GM20000 (cell line): ENCODE measurements at regions not wholly inside any gene's neighbourhood (a gene's known extent, or its start where the extent isn't known, plus 50 kb on each side); places are given as distances from the start of the nearest gene placed in this dataset.

Source experiments
- DNase-seq: peaks from one replicate; pipeline ENCODE4 v3.0.0; 2012; ENCODE audit warnings: low spot score
- TF ChIP-seq, protein P1 (sequence below): IDR thresholded peaks from 2 replicates; pipeline ENCODE4 v1.5.1; 2012; ENCODE audit warnings: mild to moderate bottlenecking, control low read depth; ENCODE audit errors: extremely low read depth, missing control alignments

DNA sequence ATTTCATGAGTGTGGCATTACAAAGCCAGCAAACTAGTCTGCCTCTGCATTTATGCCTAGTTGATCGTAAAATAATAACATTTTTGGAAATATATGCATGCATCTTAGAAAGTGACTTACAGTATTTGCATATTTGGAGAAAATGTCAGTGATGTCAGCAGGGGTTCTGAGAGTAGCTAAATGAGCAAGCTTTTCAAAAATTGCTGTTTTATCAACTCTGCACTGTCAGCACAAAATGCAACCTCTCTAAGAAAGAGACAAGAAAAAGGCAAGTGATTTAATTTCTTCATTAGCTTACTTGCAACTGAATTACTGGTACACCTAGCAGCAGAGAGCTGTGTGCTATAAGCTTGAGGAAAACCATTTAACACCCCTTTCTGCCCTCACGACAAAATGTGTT is 632.5 kb upstream of the MMS22L start:
- no peak for DNase-seq
- TF ChIP-seq, protein P1, sequence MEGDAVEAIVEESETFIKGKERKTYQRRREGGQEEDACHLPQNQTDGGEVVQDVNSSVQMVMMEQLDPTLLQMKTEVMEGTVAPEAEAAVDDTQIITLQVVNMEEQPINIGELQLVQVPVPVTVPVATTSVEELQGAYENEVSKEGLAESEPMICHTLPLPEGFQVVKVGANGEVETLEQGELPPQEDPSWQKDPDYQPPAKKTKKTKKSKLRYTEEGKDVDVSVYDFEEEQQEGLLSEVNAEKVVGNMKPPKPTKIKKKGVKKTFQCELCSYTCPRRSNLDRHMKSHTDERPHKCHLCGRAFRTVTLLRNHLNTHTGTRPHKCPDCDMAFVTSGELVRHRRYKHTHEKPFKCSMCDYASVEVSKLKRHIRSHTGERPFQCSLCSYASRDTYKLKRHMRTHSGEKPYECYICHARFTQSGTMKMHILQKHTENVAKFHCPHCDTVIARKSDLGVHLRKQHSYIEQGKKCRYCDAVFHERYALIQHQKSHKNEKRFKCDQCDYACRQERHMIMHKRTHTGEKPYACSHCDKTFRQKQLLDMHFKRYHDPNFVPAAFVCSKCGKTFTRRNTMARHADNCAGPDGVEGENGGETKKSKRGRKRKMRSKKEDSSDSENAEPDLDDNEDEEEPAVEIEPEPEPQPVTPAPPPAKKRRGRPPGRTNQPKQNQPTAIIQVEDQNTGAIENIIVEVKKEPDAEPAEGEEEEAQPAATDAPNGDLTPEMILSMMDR, result no peak

DNA sequence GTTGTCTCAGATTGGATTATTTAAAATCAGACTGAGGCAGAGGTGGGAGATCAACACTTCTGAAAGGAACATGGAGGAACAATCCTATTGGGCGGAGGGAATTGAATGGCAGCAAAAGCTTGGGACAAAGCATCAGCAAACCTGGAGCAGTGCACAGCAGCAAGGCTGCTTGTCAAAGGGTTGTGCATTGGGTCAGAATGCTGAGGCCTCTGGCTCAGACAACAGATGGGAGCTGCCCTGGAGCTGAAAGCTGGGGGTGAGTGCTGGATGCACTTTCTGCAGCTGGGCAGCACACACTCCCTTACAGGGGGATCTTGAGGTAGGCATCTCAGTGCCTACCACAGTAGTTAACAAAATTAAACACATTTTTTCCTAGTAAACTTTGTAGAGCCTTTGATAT is 634.4 kb upstream of the MMS22L start:
- TF ChIP-seq, protein P1, result no peak
- DNase-seq, result no peak

DNA sequence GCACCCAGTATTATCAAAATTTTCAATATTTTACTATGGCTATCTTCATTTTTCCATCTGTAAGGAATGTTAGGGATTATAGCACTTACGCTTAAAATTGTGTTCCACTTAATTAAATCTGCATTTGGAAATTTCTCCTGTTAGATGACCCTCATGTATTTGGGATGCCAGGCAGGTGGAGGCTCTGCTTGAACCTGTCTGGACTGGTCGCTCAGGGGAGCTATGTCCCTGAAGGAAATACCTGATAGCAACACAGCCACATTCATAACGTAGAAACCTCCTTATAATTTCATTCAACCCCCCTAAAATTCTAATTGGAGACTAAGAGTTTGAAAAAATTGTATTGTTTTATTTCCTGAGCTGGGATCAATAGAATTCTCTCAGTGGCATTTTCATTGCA is 636.0 kb upstream of the MMS22L start:
- DNase-seq, result no peak

DNA sequence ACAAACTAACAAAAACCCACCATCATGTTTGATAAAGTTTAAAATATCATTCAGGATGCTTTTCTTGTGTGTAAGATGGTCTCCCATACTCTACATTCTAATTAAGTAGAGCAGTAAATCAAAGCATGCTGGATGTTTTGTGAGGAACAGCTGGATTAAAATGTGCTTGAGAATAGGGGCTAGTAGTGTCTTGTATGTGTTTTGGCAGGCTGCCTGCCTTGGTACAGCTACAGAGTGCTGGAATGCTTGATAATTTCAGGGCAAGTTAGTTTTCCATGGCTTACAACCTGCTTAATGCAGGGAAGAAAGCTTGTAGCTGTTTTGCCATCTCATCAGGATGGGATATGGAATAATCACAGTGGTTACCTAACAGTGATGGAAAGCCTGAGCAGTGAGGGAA is 636.6 kb upstream of the MMS22L start:
- TF ChIP-seq, protein P1, result no peak
- no peak for DNase-seq

More for the DNA sequence above, 636.0 kb upstream of the MMS22L start:
- TF ChIP-seq, protein P1, result no peak

DNA sequence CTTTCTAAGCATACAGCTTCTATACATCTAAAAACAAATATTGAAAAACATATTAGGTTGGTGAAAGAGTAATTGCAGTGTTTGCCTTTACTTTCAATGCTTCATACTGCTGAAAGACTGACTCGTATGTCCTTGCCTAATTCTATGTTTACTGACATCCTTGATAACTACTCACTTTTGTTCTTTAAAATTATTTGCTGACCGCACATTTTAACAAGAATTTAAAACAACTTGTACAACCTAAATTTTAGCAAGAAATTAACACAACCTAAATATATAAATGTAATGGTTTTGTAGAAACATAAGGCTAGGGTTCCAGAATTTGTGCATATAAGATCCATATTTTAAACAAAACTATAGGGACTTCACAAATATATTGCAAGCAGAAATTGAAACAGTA is 640.2 kb upstream of the MMS22L start:
- TF ChIP-seq, protein P1, result no peak
- no peak for DNase-seq

DNA sequence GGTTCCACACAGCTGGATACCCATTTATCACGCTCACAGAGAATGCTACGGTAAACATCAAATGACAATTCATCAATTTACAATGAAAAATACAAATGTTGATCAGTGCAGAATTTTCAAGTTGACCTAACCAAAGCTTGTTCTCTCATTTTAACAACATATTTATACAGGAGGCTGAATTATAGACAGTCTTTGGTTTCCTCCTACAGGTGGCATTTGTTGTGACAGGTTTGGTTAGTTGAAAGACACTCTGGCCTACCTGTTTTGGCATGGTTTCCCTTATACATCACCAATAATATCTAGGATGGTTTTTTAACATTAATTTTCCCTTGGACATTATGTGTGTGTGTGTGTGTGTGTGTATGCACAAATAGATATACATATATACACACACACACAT is 642.5 kb upstream of the MMS22L start:
- DNase-seq, result no peak
- TF ChIP-seq, protein P1, result no peak

DNA sequence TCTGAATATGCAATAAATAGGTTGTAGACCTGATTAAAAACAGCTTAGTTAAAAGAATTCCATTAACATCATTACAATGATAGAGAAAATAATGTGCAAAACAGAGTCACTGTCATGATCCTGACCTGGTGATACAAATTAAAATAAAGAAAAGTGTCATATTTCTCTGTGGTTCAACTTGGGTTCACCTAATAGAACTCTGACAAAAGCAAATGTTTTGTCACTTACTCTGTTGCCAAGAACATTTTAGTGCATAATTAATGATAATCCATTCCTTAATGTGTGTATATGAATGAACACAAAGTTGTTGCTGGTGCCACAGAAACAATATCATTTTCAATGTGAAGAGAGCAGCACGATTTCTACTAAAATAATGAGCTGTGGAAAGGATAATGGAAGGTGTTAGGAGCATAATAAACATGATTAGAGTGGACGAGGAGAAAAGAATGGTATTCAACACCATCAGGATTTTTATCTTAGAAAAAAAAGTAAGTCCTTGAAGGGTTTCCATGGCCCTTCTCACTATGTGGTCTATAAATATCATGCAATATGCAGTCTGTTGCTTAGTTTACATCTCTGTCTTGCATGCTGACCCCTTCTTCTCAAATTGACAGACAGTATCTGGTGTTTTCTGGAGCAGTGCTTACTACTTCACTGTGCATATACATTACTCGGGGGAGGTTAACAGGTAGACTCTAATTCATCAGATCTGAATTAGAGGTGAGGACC is 656.6 kb upstream of the MMS22L start:
- TF ChIP-seq, protein P1, result no peak
- DNase-seq, result no peak
